ENCODE measurements at regions not wholly inside any gene's neighbourhood (a gene's known extent, or its start where the extent isn't known, plus 50 kb on each side); places are given as distances from the start of the nearest gene placed in this dataset.

DNA sequence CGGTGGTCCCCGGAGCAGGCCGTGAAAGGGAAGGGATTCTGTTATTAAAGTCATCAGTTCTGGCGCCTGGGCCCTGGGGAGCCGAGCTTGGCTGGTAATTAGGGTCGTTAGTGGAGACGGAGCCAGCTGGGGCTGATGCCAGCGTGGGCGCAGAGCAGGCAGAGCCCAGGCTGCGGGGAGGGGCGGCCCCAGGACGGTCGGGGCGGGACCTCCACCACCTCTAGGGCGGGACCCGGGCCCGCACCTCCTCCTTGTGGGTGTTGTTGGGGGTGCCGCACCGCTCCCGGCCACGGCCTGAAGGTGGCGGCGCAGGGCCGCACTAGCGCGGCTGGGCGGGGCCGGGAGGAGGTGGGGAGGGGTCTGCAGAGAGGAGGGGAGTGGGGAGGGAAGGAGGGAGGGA, 470.6 kb downstream of the PTPRU start:
- no peak for TF ChIP-seq POLR2A (IDR thresholded peaks at IDR 0.05)
- peak in 2 of 6 experiments; percentile 9 to 19 for TF ChIP-seq CTCF (IDR thresholded peaks at IDR 0.05)

All from thyroid gland (tissue), 4 donors.